ENCODE measurements at regions not wholly inside any gene's neighbourhood (a gene's known extent, or its start where the extent isn't known, plus 50 kb on each side); places are given as distances from the start of the nearest gene placed in this dataset.
A peak's percentile ranks its signal among the peaks of the same experiment; 100 is the strongest.
"Not testable (repeated sequence)": the region's sequence is repeated elsewhere in the genome, so short reads cannot be mapped to it uniquely, and the experiment has no call there.

GRCh38 chr20:57821935-57822334 lies 112.1 kb upstream of the PMEPA1 start:
- Histone ChIP-seq H3K4me3 (ENCODE audit: extremely low read depth, insufficient read depth, low read length, poor library complexity, severe bottlenecking) (no peak overlapping the region), H3K4me1 (ENCODE audit: control insufficient read depth, insufficient read depth, low read length, poor library complexity, severe bottlenecking) (no peaks in the 10 kb centered on the region), H3K36me3 (ENCODE audit: control insufficient read depth, insufficient read depth, low read length) (no peaks in the 10 kb centered on the region), H3K9me3 (ENCODE audit: control insufficient read depth, low read length) (no peaks in the 10 kb centered on the region), H3K27ac (ENCODE audit: low read depth, low read length, severe bottlenecking) (no peak overlapping the region)
- WGBS, 2 experiments (ENCODE audit: insufficient coverage in 2 of 2) = 95 to 100% methylated on average over 1 to 4 of the region's 4 CpGs

- WGBS, 2 experiments (ENCODE audit: insufficient coverage in 2 of 2) = 69 to 77% methylated on average over 2 to 3 of the region's 4 CpGs
- no peak overlapping the region for H3K27ac ChIP-seq (ENCODE audit: low read depth, low read length, severe bottlenecking)
- H3K36me3 ChIP-seq (ENCODE audit: control insufficient read depth, insufficient read depth, low read length) = no peaks in the 10 kb centered on the region
- no peak overlapping the region for H3K4me3 ChIP-seq (ENCODE audit: extremely low read depth, insufficient read depth, low read length, poor library complexity, severe bottlenecking)
- no peaks in the 10 kb centered on the region for H3K9me3 ChIP-seq (ENCODE audit: control insufficient read depth, low read length)
- H3K4me1 ChIP-seq (ENCODE audit: control insufficient read depth, insufficient read depth, low read length, poor library complexity, severe bottlenecking) = no peaks in the 10 kb centered on the region
Measured at GRCh38 chr20:57819691-57820380, 110.0 kb upstream of the PMEPA1 start.

GRCh38 chr20:57819291-57819690 lies 109.5 kb upstream of the PMEPA1 start:
- Histone ChIP-seq H3K36me3 (ENCODE audit: control insufficient read depth, insufficient read depth, low read length) (no peaks in the 10 kb centered on the region), H3K9me3 (ENCODE audit: control insufficient read depth, low read length) (no peaks in the 10 kb centered on the region), H3K27ac (ENCODE audit: low read depth, low read length, severe bottlenecking) (no peak overlapping the region), H3K4me1 (ENCODE audit: control insufficient read depth, insufficient read depth, low read length, poor library complexity, severe bottlenecking) (no peaks in the 10 kb centered on the region), H3K4me3 (ENCODE audit: extremely low read depth, insufficient read depth, low read length, poor library complexity, severe bottlenecking) (no peak overlapping the region)
- WGBS, 2 experiments (ENCODE audit: insufficient coverage in 2 of 2) = 94 to 96% methylated on average over 8 to 10 of the region's 11 CpGs

GRCh38 chr20:57818418-57819181 lies 108.8 kb upstream of the PMEPA1 start:
- WGBS, 2 experiments (ENCODE audit: insufficient coverage in 2 of 2) = 81 to 89% methylated on average over 6 to 7 of the region's 12 CpGs
- Histone ChIP-seq H3K9me3 (ENCODE audit: control insufficient read depth, low read length) (no peaks in the 10 kb centered on the region), H3K27ac (ENCODE audit: low read depth, low read length, severe bottlenecking) (no peak overlapping the region), H3K4me1 (ENCODE audit: control insufficient read depth, insufficient read depth, low read length, poor library complexity, severe bottlenecking) (no peaks in the 10 kb centered on the region), H3K4me3 (ENCODE audit: extremely low read depth, insufficient read depth, low read length, poor library complexity, severe bottlenecking) (no peak overlapping the region), H3K36me3 (ENCODE audit: control insufficient read depth, insufficient read depth, low read length) (no peaks in the 10 kb centered on the region)

GRCh38 chr20:57815405-57815804 lies 105.6 kb upstream of the PMEPA1 start:
- peaks cover 13% of the 10 kb centered on the region for H3K4me1 ChIP-seq (ENCODE audit: control insufficient read depth, insufficient read depth, low read length, poor library complexity, severe bottlenecking)
- H3K9me3 ChIP-seq (ENCODE audit: control insufficient read depth, low read length) = no peaks in the 10 kb centered on the region
- WGBS, 2 experiments (ENCODE audit: insufficient coverage in 2 of 2) = 96 to 100% methylated on average over 4 of the region's 4 CpGs
- H3K36me3 ChIP-seq (ENCODE audit: control insufficient read depth, insufficient read depth, low read length) = no peaks in the 10 kb centered on the region
- H3K27ac ChIP-seq (ENCODE audit: low read depth, low read length, severe bottlenecking) = no peak overlapping the region
- no peak overlapping the region for H3K4me3 ChIP-seq (ENCODE audit: extremely low read depth, insufficient read depth, low read length, poor library complexity, severe bottlenecking)

- 78 to 93% methylated on average over 5 of the region's 6 CpGs for WGBS, 2 experiments (ENCODE audit: insufficient coverage in 2 of 2)
- peaks cover 19% of the 10 kb centered on the region for H3K4me1 ChIP-seq (ENCODE audit: control insufficient read depth, insufficient read depth, low read length, poor library complexity, severe bottlenecking)
- H3K36me3 ChIP-seq (ENCODE audit: control insufficient read depth, insufficient read depth, low read length) = no peaks in the 10 kb centered on the region
- no peak overlapping the region for H3K27ac ChIP-seq (ENCODE audit: low read depth, low read length, severe bottlenecking)
- H3K4me3 ChIP-seq (ENCODE audit: extremely low read depth, insufficient read depth, low read length, poor library complexity, severe bottlenecking) = no peak overlapping the region
- H3K9me3 ChIP-seq (ENCODE audit: control insufficient read depth, low read length) = no peaks in the 10 kb centered on the region
Measured at GRCh38 chr20:57814529-57814928, 104.7 kb upstream of the PMEPA1 start.

GRCh38 chr20:57813509-57814269 lies 103.9 kb upstream of the PMEPA1 start:
- no peaks in the 10 kb centered on the region for H3K9me3 ChIP-seq (ENCODE audit: control insufficient read depth, low read length)
- peaks cover 19% of the 10 kb centered on the region for H3K4me1 ChIP-seq (ENCODE audit: control insufficient read depth, insufficient read depth, low read length, poor library complexity, severe bottlenecking)
- no peak overlapping the region for H3K27ac ChIP-seq (ENCODE audit: low read depth, low read length, severe bottlenecking)
- 87 to 100% methylated on average over 4 to 6 of the region's 6 CpGs for WGBS, 2 experiments (ENCODE audit: insufficient coverage in 2 of 2)
- H3K4me3 ChIP-seq (ENCODE audit: extremely low read depth, insufficient read depth, low read length, poor library complexity, severe bottlenecking) = no peak overlapping the region
- no peaks in the 10 kb centered on the region for H3K36me3 ChIP-seq (ENCODE audit: control insufficient read depth, insufficient read depth, low read length)

- WGBS, 2 experiments (ENCODE audit: insufficient coverage in 2 of 2) = 78 to 80% methylated on average over 2 to 3 of the region's 4 CpGs
- H3K36me3 ChIP-seq (ENCODE audit: control insufficient read depth, insufficient read depth, low read length); H3K9me3 ChIP-seq (ENCODE audit: control insufficient read depth, low read length); H3K27ac ChIP-seq (ENCODE audit: low read depth, low read length, severe bottlenecking); H3K4me3 ChIP-seq (ENCODE audit: extremely low read depth, insufficient read depth, low read length, poor library complexity, severe bottlenecking): not testable (repeated sequence)
- peaks cover 19% of the 10 kb centered on the region for H3K4me1 ChIP-seq (ENCODE audit: control insufficient read depth, insufficient read depth, low read length, poor library complexity, severe bottlenecking)
Measured at GRCh38 chr20:57812632-57813031, 102.8 kb upstream of the PMEPA1 start.

- 32 to 36% methylated on average over 7 to 9 of the region's 9 CpGs for WGBS, 2 experiments (ENCODE audit: insufficient coverage in 2 of 2)
- H3K36me3 ChIP-seq (ENCODE audit: control insufficient read depth, insufficient read depth, low read length) = no peaks in the 10 kb centered on the region
- peaks cover 19% of the 10 kb centered on the region for H3K4me1 ChIP-seq (ENCODE audit: control insufficient read depth, insufficient read depth, low read length, poor library complexity, severe bottlenecking)
- H3K4me3 ChIP-seq (ENCODE audit: extremely low read depth, insufficient read depth, low read length, poor library complexity, severe bottlenecking) = no peak overlapping the region
- H3K9me3 ChIP-seq (ENCODE audit: control insufficient read depth, low read length) = no peaks in the 10 kb centered on the region
- H3K27ac ChIP-seq (ENCODE audit: low read depth, low read length, severe bottlenecking) = peak overlapping the region; percentile 55
Measured at GRCh38 chr20:57811374-57812020, 101.7 kb upstream of the PMEPA1 start.

- Histone ChIP-seq H3K9me3 (ENCODE audit: control insufficient read depth, low read length) (no peaks in the 10 kb centered on the region), H3K4me3 (ENCODE audit: extremely low read depth, insufficient read depth, low read length, poor library complexity, severe bottlenecking) (no peak overlapping the region), H3K27ac (ENCODE audit: low read depth, low read length, severe bottlenecking) (peak overlapping the region; percentile 55), H3K36me3 (ENCODE audit: control insufficient read depth, insufficient read depth, low read length) (no peaks in the 10 kb centered on the region), H3K4me1 (ENCODE audit: control insufficient read depth, insufficient read depth, low read length, poor library complexity, severe bottlenecking) (peaks cover 19% of the 10 kb centered on the region)
- 77 to 82% methylated on average over 23 to 25 of the region's 26 CpGs for WGBS, 2 experiments (ENCODE audit: insufficient coverage in 2 of 2)
Measured at GRCh38 chr20:57810511-57811373, 100.9 kb upstream of the PMEPA1 start.
